Naive thymus-derived CD4-positive, alpha-beta T cell (primary cell): ENCODE measurements at regions not wholly inside any gene's neighbourhood (a gene's known extent, or its start where the extent isn't known, plus 50 kb on each side); places are given as distances from the start of the nearest gene placed in this dataset.

ENCODE experiments used
- ATAC-seq: fragments of 150-1000 bp; cut with Tn5 transposase; 2 replicates; pipeline ENCODE4 v1.10.0; 2021; ENCODE audit warnings: mild to moderate bottlenecking, moderate library complexity
- CTCF ChIA-PET: fragments of 350-600 bp; sonication (Branson Sonifier 250); formaldehyde crosslinking; loops from one replicate; lab custom pipeline; 2021; ENCODE audit warnings: antibody characterized with exemption; lab: Charles Lee
- POLR2A ChIA-PET: fragments of 350-600 bp; sonication (Branson Sonifier 250); formaldehyde crosslinking; loops from one replicate; lab custom pipeline; 2021; ENCODE audit warnings: antibody characterized with exemption, inconsistent platforms; lab: Charles Lee
- DNase-seq, 9 donors: peaks; one replicate each; pipeline versions ENCODE4 v3.0.0 to v3.0.0-alpha.2; 2020 to 2022; ENCODE audit warnings: mixed read lengths in 1 of 9
- H3K27ac ChIP-seq: one replicate; pipeline ENCODE4 v1.7.0; 2013; ENCODE audit warnings: mild to moderate bottlenecking, low read depth, low read length, moderate library complexity
- H3K27me3 ChIP-seq, 2 donors: one replicate each; pipeline ENCODE4 v1.7.0; 2013; ENCODE audit warnings: low read length in 2 of 2, mild to moderate bottlenecking in 2 of 2, moderate library complexity in 2 of 2; ENCODE audit not compliant: control insufficient read depth in 2 of 2, insufficient read depth in 2 of 2
- H3K36me3 ChIP-seq, 3 experiments: 1 replicate in 2 of 3; 2 replicates in 1 of 3; pipeline ENCODE4 v1.7.0; 2013; ENCODE audit warnings: low read length in 3 of 3, mild to moderate bottlenecking in 3 of 3, moderate library complexity in 1 of 3; ENCODE audit not compliant: insufficient read depth in 3 of 3, control insufficient read depth in 2 of 3
- H3K4me1 ChIP-seq, 2 donors: one replicate each; pipeline ENCODE4 v1.7.0; 2013; ENCODE audit warnings: low read length in 2 of 2, mild to moderate bottlenecking in 2 of 2, moderate library complexity in 1 of 2; ENCODE audit not compliant: control insufficient read depth in 2 of 2, insufficient read depth in 2 of 2
- H3K4me3 ChIP-seq: 2 replicates; pipeline ENCODE4 v1.7.0; 2013; ENCODE audit warnings: mild to moderate bottlenecking, low read length
- H3K9me3 ChIP-seq, 3 experiments: 1 replicate in 2 of 3; 2 replicates in 1 of 3; pipeline ENCODE4 v1.7.0; 2013; ENCODE audit warnings: low read length in 3 of 3; ENCODE audit not compliant: control insufficient read depth in 2 of 3
- H3K27ac Mint-ChIP-seq, 9 donors: one replicate each; pipeline ENCODE4 v1.8.0; 2020 to 2022; ENCODE audit warnings: mixed read lengths in 9 of 9, mild to moderate bottlenecking in 8 of 9, moderate library complexity in 5 of 9, inconsistent platforms in 2 of 9
- H3K27me3 Mint-ChIP-seq, 5 donors: one replicate each; pipeline ENCODE4 v1.8.0; 2021 to 2022; ENCODE audit warnings: mixed read lengths in 5 of 5, mild to moderate bottlenecking in 1 of 5
- H3K36me3 Mint-ChIP-seq, 5 donors: one replicate each; pipeline ENCODE4 v1.8.0; 2020 to 2022; ENCODE audit warnings: mixed read lengths in 5 of 5, mild to moderate bottlenecking in 3 of 5, inconsistent platforms in 1 of 5
- H3K4me1 Mint-ChIP-seq, 7 donors: one replicate each; pipeline ENCODE4 v1.8.0; 2020 to 2022; ENCODE audit warnings: mixed read lengths in 7 of 7, mild to moderate bottlenecking in 3 of 7, inconsistent platforms in 1 of 7
- H3K4me3 Mint-ChIP-seq, 10 donors: one replicate each; pipeline ENCODE4 v1.8.0; 2020 to 2022; ENCODE audit warnings: mild to moderate bottlenecking in 10 of 10, mixed read lengths in 10 of 10, moderate library complexity in 6 of 10, inconsistent platforms in 2 of 10
- H3K9me3 Mint-ChIP-seq, 11 donors: one replicate each; pipeline ENCODE4 v1.8.0; 2020 to 2022; ENCODE audit warnings: mixed read lengths in 11 of 11, mild to moderate bottlenecking in 4 of 11, inconsistent platforms in 1 of 11, moderate library complexity in 1 of 11
- intact Hi-C, 2 donors: fragments of 100-400 bp; cut with micrococcal nuclease; formaldehyde crosslinking; loops; one replicate each; pipeline ENCODE4 v1.15.1; 2023

- no peaks in the 10 kb centered on the region for H3K36me3 Mint-ChIP-seq
- no peak overlapping the region for H3K27ac Mint-ChIP-seq
- Histone ChIP-seq H3K36me3 (no peaks in the 10 kb centered on the region), H3K27ac (no peak overlapping the region), H3K4me3 (no peak overlapping the region), H3K27me3 (no peaks in the 10 kb centered on the region), H3K4me1 (no peaks in the 10 kb centered on the region), H3K9me3 (no peaks in the 10 kb centered on the region)
- ChIA-PET CTCF (interaction anchor here (0.6 kb wide), 1 partner anchor 26 kb away, joined by 5 read pairs; no protein-coding TSS in a partner anchor), POLR2A (no interaction called here)
- ATAC-seq (no peak), DNase-seq (no peak)
- peaks cover 2 to 9% (median 4%) of the 10 kb centered on the region in 5 donors for H3K27me3 Mint-ChIP-seq
- intact Hi-C loops = no loop called here
- no peak overlapping the region for H3K4me3 Mint-ChIP-seq
- H3K9me3 Mint-ChIP-seq = peaks cover 0 to 2% (median 0%) of the 10 kb centered on the region in 11 donors
- no peaks in the 10 kb centered on the region for H3K4me1 Mint-ChIP-seq
These were observed 177.7 kb upstream of the RAG2 start for GRCh38 chr11:36775756-36776155.

GRCh38 chr11:36775130-36775529 is 177.1 kb upstream of the RAG2 start:
- Mint-ChIP-seq H3K27ac (no peak overlapping the region), H3K4me1 (no peaks in the 10 kb centered on the region), H3K9me3 (peaks cover 0 to 2% (median 0%) of the 10 kb centered on the region in 11 donors), H3K27me3 (peaks cover 2 to 10% (median 4%) of the 10 kb centered on the region in 5 donors), H3K4me3 (no peak overlapping the region), H3K36me3 (no peaks in the 10 kb centered on the region)
- Histone ChIP-seq H3K27ac (no peak overlapping the region), H3K4me1 (no peaks in the 10 kb centered on the region), H3K36me3 (no peaks in the 10 kb centered on the region), H3K4me3 (no peak overlapping the region), H3K9me3 (no peaks in the 10 kb centered on the region), H3K27me3 (no peaks in the 10 kb centered on the region)
- intact Hi-C loops = no loop called here
- no peak for DNase-seq
- CTCF ChIA-PET = interaction anchor here (0.7 kb wide), 1 partner anchor 948 kb away, joined by 3 read pairs; no protein-coding TSS in a partner anchor
- POLR2A ChIA-PET = no interaction called here
- no peak for ATAC-seq

GRCh38 chr11:36774603-36775002 is 176.6 kb upstream of the RAG2 start:
- CTCF ChIA-PET = interaction anchor here (0.7 kb wide), 1 partner anchor 948 kb away, joined by 3 read pairs; no protein-coding TSS in a partner anchor
- no peaks in the 10 kb centered on the region for H3K36me3 ChIP-seq
- intact Hi-C loops = no loop called here

GRCh38 chr11:36763187-36763586 is 165.2 kb upstream of the RAG2 start:
- H3K9me3 Mint-ChIP-seq = peaks cover 0 to 8% (median 0%) of the 10 kb centered on the region in 11 donors

More at GRCh38 chr11:36774603-36775002, 176.6 kb upstream of the RAG2 start:
- Mint-ChIP-seq H3K27ac (no peak overlapping the region), H3K4me3 (no peak overlapping the region), H3K4me1 (no peaks in the 10 kb centered on the region), H3K36me3 (no peaks in the 10 kb centered on the region), H3K9me3 (peaks cover 0 to 2% (median 0%) of the 10 kb centered on the region in 11 donors), H3K27me3 (peaks cover 2 to 10% (median 4%) of the 10 kb centered on the region in 5 donors)
- Histone ChIP-seq H3K27ac (no peak overlapping the region), H3K4me3 (no peak overlapping the region), H3K9me3 (no peaks in the 10 kb centered on the region), H3K27me3 (no peaks in the 10 kb centered on the region), H3K4me1 (no peaks in the 10 kb centered on the region)
- ATAC-seq (no peak), DNase-seq (no peak)
- POLR2A ChIA-PET = no interaction called here

GRCh38 chr11:36757075-36757474 is 159.0 kb upstream of the RAG2 start:
- H3K36me3 Mint-ChIP-seq = no peaks in the 10 kb centered on the region
- no peak overlapping the region for H3K27ac ChIP-seq
- ATAC-seq = no peak
- ChIA-PET POLR2A (no interaction called here), CTCF (no interaction called here)
- H3K36me3 ChIP-seq = no peaks in the 10 kb centered on the region
- peaks cover 0 to 5% (median 0%) of the 10 kb centered on the region in 11 donors for H3K9me3 Mint-ChIP-seq
- no peaks in the 10 kb centered on the region for H3K4me1 Mint-ChIP-seq
- no peak overlapping the region for H3K27ac Mint-ChIP-seq
- H3K4me3 Mint-ChIP-seq = no peak overlapping the region
- no peak overlapping the region for H3K4me3 ChIP-seq
- DNase-seq = no peak
- peaks cover 2 to 28% (median 16%) of the 10 kb centered on the region in 5 donors for H3K27me3 Mint-ChIP-seq
- H3K9me3 ChIP-seq = no peaks in the 10 kb centered on the region
- H3K4me1 ChIP-seq = no peaks in the 10 kb centered on the region
- H3K27me3 ChIP-seq = no peaks in the 10 kb centered on the region
- intact Hi-C loops = no loop called here

More at GRCh38 chr11:36763187-36763586, 165.2 kb upstream of the RAG2 start:
- no peaks in the 10 kb centered on the region for H3K36me3 ChIP-seq
- CTCF ChIA-PET = no interaction called here
- H3K36me3 Mint-ChIP-seq = no peaks in the 10 kb centered on the region
- no peaks in the 10 kb centered on the region for H3K27me3 ChIP-seq
- no peak for ATAC-seq
- H3K4me1 Mint-ChIP-seq = peaks cover 0 to 4% (median 0%) of the 10 kb centered on the region in 7 donors
- no peaks in the 10 kb centered on the region for H3K4me1 ChIP-seq
- no peak overlapping the region for H3K4me3 Mint-ChIP-seq
- no peak overlapping the region for H3K4me3 ChIP-seq
- H3K9me3 ChIP-seq = no peaks in the 10 kb centered on the region
- intact Hi-C loops = no loop called here
- H3K27ac ChIP-seq = no peak overlapping the region
- H3K27me3 Mint-ChIP-seq = peaks cover 0 to 17% (median 7%) of the 10 kb centered on the region in 5 donors
- POLR2A ChIA-PET = no interaction called here
- no peak overlapping the region for H3K27ac Mint-ChIP-seq
- no peak for DNase-seq

GRCh38 chr11:36753960-36754359 is 155.9 kb upstream of the RAG2 start:
- POLR2A ChIA-PET = no interaction called here
- Mint-ChIP-seq H3K4me3 (no peak overlapping the region), H3K27ac (no peak overlapping the region), H3K27me3 (peaks cover 3 to 22% (median 13%) of the 10 kb centered on the region in 5 donors), H3K36me3 (no peaks in the 10 kb centered on the region), H3K4me1 (no peaks in the 10 kb centered on the region), H3K9me3 (peaks cover 0 to 2% (median 0%) of the 10 kb centered on the region in 11 donors)
- no peaks in the 10 kb centered on the region for H3K27me3 ChIP-seq
- ATAC-seq (no peak), DNase-seq (no peak)
- no peaks in the 10 kb centered on the region for H3K36me3 ChIP-seq
- no peaks in the 10 kb centered on the region for H3K9me3 ChIP-seq
- intact Hi-C loops = no loop called here
- CTCF ChIA-PET = no interaction called here
- H3K27ac ChIP-seq = no peak overlapping the region
- H3K4me1 ChIP-seq = no peaks in the 10 kb centered on the region
- no peak overlapping the region for H3K4me3 ChIP-seq

- no peak overlapping the region for H3K27ac ChIP-seq
- no peak for ATAC-seq
- no peaks in the 10 kb centered on the region for H3K4me1 ChIP-seq
- no peaks in the 10 kb centered on the region for H3K9me3 ChIP-seq
- no peak for DNase-seq
- H3K4me1 Mint-ChIP-seq = peaks cover 0 to 3% (median 0%) of the 10 kb centered on the region in 7 donors
- H3K36me3 Mint-ChIP-seq = no peaks in the 10 kb centered on the region
- peaks cover 6 to 16% (median 8%) of the 10 kb centered on the region in 5 donors for H3K27me3 Mint-ChIP-seq
- H3K4me3 ChIP-seq = no peak overlapping the region
- H3K4me3 Mint-ChIP-seq = no peak overlapping the region
- ChIA-PET POLR2A (no interaction called here), CTCF (no interaction called here)
- H3K27me3 ChIP-seq = no peaks in the 10 kb centered on the region
- no peaks in the 10 kb centered on the region for H3K36me3 ChIP-seq
- intact Hi-C loops = no loop called here
- peaks cover 0 to 2% (median 0%) of the 10 kb centered on the region in 11 donors for H3K9me3 Mint-ChIP-seq
- H3K27ac Mint-ChIP-seq = no peak overlapping the region
These were observed 154.0 kb upstream of the RAG2 start for GRCh38 chr11:36751996-36752395.
